ENCODE measurements at regions not wholly inside any gene's neighbourhood (a gene's known extent, or its start where the extent isn't known, plus 50 kb on each side); places are given as distances from the start of the nearest gene placed in this dataset.

DNA sequence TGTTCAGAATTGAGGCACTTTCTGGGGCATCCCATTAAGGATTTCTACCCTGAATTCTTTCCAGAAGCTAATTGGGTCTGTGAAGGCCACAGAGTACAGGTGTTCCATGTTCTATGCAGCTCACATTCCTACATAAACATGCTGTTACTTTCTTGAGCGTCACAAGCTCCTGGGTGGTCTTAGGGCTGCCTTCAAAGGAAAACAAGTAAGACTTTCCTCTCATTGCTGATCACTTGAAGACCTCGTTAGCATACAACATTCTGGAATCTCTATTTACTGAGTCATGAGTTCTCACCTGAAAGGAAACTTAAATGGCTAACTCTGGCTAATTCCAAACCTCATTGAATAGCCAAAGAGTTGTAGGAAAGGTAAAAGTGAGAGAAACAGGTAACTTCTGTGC, 63.0 kb upstream of the HMGA2 start:
- TF ChIP-seq, protein P1, sequence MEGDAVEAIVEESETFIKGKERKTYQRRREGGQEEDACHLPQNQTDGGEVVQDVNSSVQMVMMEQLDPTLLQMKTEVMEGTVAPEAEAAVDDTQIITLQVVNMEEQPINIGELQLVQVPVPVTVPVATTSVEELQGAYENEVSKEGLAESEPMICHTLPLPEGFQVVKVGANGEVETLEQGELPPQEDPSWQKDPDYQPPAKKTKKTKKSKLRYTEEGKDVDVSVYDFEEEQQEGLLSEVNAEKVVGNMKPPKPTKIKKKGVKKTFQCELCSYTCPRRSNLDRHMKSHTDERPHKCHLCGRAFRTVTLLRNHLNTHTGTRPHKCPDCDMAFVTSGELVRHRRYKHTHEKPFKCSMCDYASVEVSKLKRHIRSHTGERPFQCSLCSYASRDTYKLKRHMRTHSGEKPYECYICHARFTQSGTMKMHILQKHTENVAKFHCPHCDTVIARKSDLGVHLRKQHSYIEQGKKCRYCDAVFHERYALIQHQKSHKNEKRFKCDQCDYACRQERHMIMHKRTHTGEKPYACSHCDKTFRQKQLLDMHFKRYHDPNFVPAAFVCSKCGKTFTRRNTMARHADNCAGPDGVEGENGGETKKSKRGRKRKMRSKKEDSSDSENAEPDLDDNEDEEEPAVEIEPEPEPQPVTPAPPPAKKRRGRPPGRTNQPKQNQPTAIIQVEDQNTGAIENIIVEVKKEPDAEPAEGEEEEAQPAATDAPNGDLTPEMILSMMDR (IDR thresholded peaks at IDR 0.05) = no peak
- TF ChIP-seq POLR2A (IDR thresholded peaks at IDR 0.05) = no peak

All from uterus (tissue), 2 donors.